ENCODE measurements at regions not wholly inside any gene's neighbourhood (a gene's known extent, or its start where the extent isn't known, plus 50 kb on each side); places are given as distances from the start of the nearest gene placed in this dataset.

GRCh38 chr3:18223571-18223970, 201.6 kb downstream of the SATB1 start:
- TF ChIP-seq CTCF (conservative IDR thresholded peaks at IDR 0.05 in 1 of 2, IDR thresholded peaks at IDR 0.05 in 1 of 2; ENCODE audit: extremely low read depth in 1 of 2, insufficient read depth in 1 of 2, low read depth in 1 of 2, low read length in 2 of 2) (no peak), EZH2 (IDR thresholded peaks at IDR 0.05; ENCODE audit: borderline replicate concordance, low read length) (no peak)
